Mucosa of rectum (tissue), 2 donors: ENCODE measurements at regions not wholly inside any gene's neighbourhood (a gene's known extent, or its start where the extent isn't known, plus 50 kb on each side); places are given as distances from the start of the nearest gene placed in this dataset.

ENCODE experiments used
- H3K27ac ChIP-seq, 2 donors: one replicate each; pipeline ENCODE4 v1.7.0; 2013; ENCODE audit warnings: inconsistent platforms in 2 of 2, low read depth in 2 of 2, low read length in 2 of 2
- H3K27me3 ChIP-seq, 2 donors: one replicate each; pipeline ENCODE4 v1.7.0; 2013; ENCODE audit warnings: low read length in 2 of 2; ENCODE audit not compliant: control insufficient read depth in 2 of 2, insufficient read depth in 2 of 2
- H3K36me3 ChIP-seq, 2 donors: one replicate each; pipeline ENCODE4 v1.7.0; 2013; ENCODE audit warnings: low read length in 2 of 2; ENCODE audit not compliant: control insufficient read depth in 2 of 2, insufficient read depth in 2 of 2
- H3K4me1 ChIP-seq, 2 donors: one replicate each; pipeline ENCODE4 v1.7.0; 2013; ENCODE audit warnings: low read length in 2 of 2, mild to moderate bottlenecking in 1 of 2; ENCODE audit not compliant: control insufficient read depth in 2 of 2, insufficient read depth in 2 of 2
- H3K4me3 ChIP-seq, 2 donors: one replicate each; pipeline ENCODE4 v1.7.0; 2013; ENCODE audit warnings: low read length in 2 of 2
- H3K9ac ChIP-seq, 2 donors: one replicate each; pipeline ENCODE4 v1.7.0; 2013; ENCODE audit warnings: low read length in 2 of 2, low read depth in 1 of 2, mild to moderate bottlenecking in 1 of 2
- H3K9me3 ChIP-seq, 2 donors: one replicate each; pipeline ENCODE4 v1.7.0; 2013; ENCODE audit warnings: low read length in 2 of 2; ENCODE audit not compliant: control insufficient read depth in 2 of 2
- donor health status: healthy.
- donor health status: Normal muscosa, but diverticular disease.

DNA sequence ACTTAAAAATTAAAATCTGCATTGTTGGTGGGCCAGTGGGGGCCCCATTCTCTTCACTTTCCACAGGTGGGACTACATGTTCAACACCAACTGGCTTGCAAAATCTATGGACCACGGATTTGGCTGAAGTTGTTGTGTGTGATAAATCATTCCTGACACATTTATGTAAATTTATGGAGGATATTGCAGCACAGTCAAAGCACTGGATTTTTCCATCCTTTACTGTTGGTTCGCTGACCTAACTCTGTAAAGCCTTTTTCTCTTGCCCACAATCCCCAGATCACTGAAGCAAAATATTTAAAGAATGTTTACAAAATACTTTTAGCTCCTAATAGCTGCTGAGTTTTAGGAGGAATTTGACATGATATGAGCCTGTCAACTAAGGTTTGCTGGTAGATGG is 219.7 kb upstream of the PRICKLE1 start:
- Histone ChIP-seq H3K9me3 (no peaks in the 10 kb centered on the region), H3K36me3 (no peaks in the 10 kb centered on the region), H3K27ac (no peak overlapping the region), H3K4me1 (no peaks in the 10 kb centered on the region), H3K9ac (no peak overlapping the region), H3K4me3 (no peak overlapping the region), H3K27me3 (no peaks in the 10 kb centered on the region)

DNA sequence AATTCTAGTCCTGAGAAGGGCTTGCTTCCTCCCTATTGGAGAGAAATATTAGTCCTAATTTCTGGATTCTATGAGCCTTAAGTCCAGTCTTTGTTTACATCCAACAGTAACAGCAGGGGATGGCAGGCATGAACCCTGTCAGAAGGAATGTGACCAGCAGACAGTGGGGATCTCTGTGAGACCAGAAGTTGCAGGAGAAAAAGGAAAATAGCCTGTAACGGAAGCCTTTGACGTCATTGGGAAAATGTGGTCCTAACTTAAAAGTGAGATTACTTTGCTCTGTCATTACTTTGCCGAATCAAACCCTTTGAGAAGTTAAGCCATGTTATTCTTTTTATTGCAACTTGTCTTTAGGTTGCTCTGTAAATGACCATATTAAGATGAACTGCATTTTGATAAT is 218.2 kb upstream of the PRICKLE1 start:
- no peak overlapping the region for H3K4me3 ChIP-seq
- no peaks in the 10 kb centered on the region for H3K9me3 ChIP-seq
- H3K27ac ChIP-seq = no peak overlapping the region
- no peak overlapping the region for H3K9ac ChIP-seq
- no peaks in the 10 kb centered on the region for H3K4me1 ChIP-seq
- no peaks in the 10 kb centered on the region for H3K36me3 ChIP-seq
- H3K27me3 ChIP-seq = no peaks in the 10 kb centered on the region

DNA sequence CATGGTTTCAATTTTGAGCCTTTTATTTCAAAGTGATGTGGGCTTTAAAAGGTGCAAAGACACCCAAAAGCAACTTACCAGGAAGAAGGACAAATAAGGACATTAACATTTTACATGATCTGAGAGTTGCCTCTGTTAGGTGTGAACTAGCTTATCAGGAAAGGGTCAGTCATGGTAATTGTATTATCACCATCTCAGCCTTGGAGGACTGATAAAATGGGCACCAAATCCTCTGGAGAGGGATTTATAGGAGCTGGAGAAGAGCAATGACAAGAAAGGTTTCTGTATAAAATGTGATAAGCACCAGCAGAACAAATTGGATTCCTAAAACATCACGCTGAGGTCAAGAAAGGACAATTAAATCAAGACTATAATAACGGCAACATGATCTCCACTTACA is 217.7 kb upstream of the PRICKLE1 start:
- H3K4me3 ChIP-seq = no peak overlapping the region
- H3K27ac ChIP-seq = no peak overlapping the region
- H3K4me1 ChIP-seq = no peaks in the 10 kb centered on the region
- no peaks in the 10 kb centered on the region for H3K36me3 ChIP-seq
- no peaks in the 10 kb centered on the region for H3K9me3 ChIP-seq
- no peaks in the 10 kb centered on the region for H3K27me3 ChIP-seq
- no peak overlapping the region for H3K9ac ChIP-seq

DNA sequence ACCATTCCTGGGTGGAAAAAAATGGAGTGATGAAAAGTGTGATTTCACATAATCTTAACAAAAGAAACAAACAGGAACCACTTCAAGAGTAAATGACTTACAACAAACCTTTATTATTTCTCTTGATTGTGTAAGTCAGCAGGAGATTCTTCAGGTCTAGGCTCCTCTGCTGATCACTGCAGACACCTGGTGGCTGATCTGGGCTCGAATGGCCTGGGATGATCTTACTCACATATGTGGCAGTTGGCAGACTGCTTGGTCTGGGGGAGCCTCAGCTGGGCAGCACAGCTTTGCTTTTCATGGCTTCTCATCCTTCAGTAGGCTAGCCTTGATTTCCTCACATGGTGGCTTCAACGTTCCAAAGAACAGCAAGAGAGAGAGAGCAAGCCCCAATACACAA is 215.4 kb upstream of the PRICKLE1 start:
- Histone ChIP-seq H3K4me3 (no peak overlapping the region), H3K27ac (no peak overlapping the region), H3K36me3 (no peaks in the 10 kb centered on the region), H3K9ac (no peak overlapping the region), H3K27me3 (no peaks in the 10 kb centered on the region), H3K9me3 (no peaks in the 10 kb centered on the region), H3K4me1 (no peaks in the 10 kb centered on the region)

DNA sequence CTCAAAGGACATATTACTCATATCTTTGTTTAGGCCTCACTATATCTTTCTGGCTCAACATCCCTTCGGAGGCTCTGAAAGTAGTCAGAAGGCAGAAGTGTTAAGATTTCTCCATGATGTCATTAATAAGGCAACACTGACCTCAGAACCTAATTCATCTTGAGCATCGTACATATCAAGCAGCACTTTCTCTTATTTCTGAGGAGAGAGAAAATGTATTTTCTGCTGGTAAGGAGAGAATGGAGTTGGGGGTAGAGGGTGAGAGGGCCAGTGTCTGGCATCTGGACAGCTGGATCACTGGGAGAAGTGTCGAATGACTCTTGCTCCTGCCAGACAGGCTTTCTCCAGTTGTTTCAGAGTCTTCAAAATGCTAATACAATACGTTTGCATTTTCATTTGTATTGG is 213.2 kb upstream of the PRICKLE1 start:
- Histone ChIP-seq H3K4me3 (no peak overlapping the region), H3K9ac (no peak overlapping the region), H3K27ac (no peak overlapping the region), H3K27me3 (no peaks in the 10 kb centered on the region), H3K36me3 (no peaks in the 10 kb centered on the region), H3K4me1 (no peaks in the 10 kb centered on the region), H3K9me3 (no peaks in the 10 kb centered on the region)

DNA sequence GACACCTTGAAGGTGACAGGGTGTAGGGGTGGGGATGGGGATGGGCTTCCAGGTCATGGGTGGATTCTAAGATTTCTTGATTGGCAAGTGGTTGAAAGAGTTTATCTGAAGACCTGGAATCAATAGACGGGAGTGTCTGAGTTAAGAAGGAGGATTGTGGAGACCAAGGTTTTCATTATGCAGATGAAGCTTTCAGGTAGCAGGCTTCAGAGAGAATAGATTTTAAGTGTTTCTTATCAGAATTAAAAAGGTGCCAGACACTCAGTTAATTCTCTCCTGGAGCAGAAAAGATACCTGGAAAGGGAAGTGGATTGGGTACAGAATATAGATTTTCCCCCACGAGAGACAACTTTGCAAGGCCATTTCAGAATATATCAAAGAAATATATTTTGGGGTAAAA is 211.7 kb upstream of the PRICKLE1 start:
- no peaks in the 10 kb centered on the region for H3K9me3 ChIP-seq
- no peak overlapping the region for H3K9ac ChIP-seq
- H3K27ac ChIP-seq = no peak overlapping the region
- H3K36me3 ChIP-seq = no peaks in the 10 kb centered on the region
- no peak overlapping the region for H3K4me3 ChIP-seq
- no peaks in the 10 kb centered on the region for H3K4me1 ChIP-seq
- H3K27me3 ChIP-seq = no peaks in the 10 kb centered on the region

DNA sequence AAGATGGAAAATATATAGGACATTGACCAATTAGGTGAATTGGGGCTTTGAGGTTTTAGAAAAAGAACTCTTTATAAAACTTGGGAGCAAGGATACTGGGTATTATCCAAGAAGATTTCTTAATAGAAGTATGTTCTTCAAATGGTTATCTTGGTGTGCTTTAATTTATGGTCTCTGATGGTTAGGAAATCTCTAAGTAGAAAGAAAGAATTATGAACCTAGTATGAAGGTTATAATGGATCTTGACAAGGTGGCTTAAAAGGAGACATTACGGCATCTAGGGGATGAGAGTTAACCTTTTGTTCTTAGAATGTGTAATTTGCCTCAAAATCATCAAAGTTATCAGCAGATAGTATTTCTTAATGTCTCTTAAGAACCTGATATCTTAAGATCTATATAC is 210.4 kb upstream of the PRICKLE1 start:
- H3K4me1 ChIP-seq = no peaks in the 10 kb centered on the region
- H3K36me3 ChIP-seq = no peaks in the 10 kb centered on the region
- no peak overlapping the region for H3K27ac ChIP-seq
- no peak overlapping the region for H3K9ac ChIP-seq
- H3K27me3 ChIP-seq = no peaks in the 10 kb centered on the region
- H3K4me3 ChIP-seq = no peak overlapping the region
- H3K9me3 ChIP-seq = no peaks in the 10 kb centered on the region

DNA sequence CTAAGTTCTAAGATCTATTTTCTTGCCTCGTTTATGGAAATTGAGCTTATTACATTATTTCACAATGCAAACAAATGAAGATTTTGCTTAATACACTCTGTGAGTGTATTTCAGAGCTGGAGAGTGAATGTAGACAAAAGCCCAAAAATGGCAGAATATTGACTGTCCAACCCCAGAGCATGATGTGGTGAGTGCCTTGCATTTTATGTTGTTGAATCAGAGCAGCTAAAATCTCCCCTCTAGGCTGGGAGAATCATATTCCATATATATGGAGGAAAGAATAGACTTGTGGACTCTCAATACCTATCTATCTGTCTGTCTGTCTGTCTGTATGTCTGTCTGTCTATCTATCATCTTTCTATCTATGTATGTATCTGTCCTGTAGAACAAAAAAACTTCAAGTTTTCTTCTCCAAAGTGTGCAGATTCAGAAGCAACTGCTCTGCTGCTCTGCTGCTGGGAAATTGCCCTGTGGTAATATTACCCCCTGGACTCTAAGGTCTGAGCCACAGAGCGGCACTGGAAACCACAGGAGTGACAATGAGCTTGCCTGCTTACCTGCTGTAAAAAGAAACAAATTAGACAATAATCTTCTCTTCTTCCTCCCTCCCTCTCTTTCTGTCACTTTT is 209.4 kb upstream of the PRICKLE1 start:
- H3K27me3 ChIP-seq = no peaks in the 10 kb centered on the region
- H3K9me3 ChIP-seq = no peaks in the 10 kb centered on the region
- no peak overlapping the region for H3K4me3 ChIP-seq
- no peak overlapping the region for H3K27ac ChIP-seq
- H3K4me1 ChIP-seq = no peaks in the 10 kb centered on the region
- no peaks in the 10 kb centered on the region for H3K36me3 ChIP-seq
- no peak overlapping the region for H3K9ac ChIP-seq

DNA sequence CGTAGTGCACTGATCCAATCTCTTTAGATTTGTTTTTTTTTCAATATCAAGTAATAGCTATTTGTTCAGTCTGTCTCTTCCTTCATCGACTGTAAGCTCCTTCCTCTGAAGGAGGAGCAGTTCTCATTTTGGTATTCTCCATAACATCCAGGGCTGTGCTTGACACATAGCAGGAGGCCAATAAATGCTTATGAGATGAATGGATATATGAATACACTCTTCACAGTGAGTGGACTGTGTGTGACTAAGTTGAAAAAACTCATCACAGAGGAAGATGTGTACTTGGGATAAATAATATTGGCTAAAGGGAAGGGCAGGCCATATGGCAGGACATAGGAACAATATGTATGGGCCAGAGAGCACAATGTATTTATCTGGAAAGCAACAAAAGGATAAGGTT is 205.3 kb upstream of the PRICKLE1 start:
- Histone ChIP-seq H3K9ac (no peak overlapping the region), H3K4me3 (no peak overlapping the region), H3K9me3 (no peaks in the 10 kb centered on the region), H3K36me3 (no peaks in the 10 kb centered on the region), H3K4me1 (no peaks in the 10 kb centered on the region), H3K27me3 (no peaks in the 10 kb centered on the region), H3K27ac (no peak overlapping the region)

DNA sequence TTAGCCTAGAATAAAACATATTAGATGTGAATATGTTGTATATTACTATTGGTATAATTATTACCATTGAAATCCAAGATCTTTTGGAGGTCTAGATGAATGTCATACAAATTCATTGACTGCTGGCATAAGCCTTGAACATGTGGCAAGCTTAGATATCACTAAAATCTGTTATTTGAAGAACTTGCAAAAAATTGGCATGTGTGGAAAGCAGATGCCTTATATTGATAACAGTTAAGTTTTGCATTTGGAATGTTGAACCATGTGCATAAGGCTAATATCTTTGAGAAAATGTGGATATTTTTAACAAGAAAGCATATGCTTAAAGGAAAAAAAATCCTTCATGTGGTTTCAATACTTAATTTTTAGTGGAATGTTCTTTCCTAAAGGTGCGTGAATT is 203.6 kb upstream of the PRICKLE1 start:
- H3K27ac ChIP-seq = no peak overlapping the region
- no peaks in the 10 kb centered on the region for H3K27me3 ChIP-seq
- H3K36me3 ChIP-seq = no peaks in the 10 kb centered on the region
- no peaks in the 10 kb centered on the region for H3K9me3 ChIP-seq
- no peak overlapping the region for H3K9ac ChIP-seq
- no peak overlapping the region for H3K4me3 ChIP-seq
- no peaks in the 10 kb centered on the region for H3K4me1 ChIP-seq

DNA sequence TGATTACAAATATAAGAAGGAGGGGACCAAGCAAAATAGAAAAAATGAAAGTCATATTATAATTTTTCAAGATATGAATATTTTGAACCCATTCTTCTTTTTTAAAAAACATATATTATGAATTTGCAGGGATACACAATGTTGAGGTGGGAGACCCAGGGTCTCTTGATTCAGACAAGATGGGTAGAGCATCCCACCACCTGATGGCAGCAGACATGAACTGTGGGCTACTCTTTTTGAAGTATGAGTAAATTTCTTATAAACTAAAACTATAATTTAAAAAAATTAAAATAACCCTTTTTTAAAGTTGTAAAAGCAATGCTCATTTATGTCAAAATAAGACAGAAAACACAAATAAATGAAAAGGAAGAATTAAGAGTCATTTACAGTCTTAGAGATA is 202.7 kb upstream of the PRICKLE1 start:
- H3K4me3 ChIP-seq = no peak overlapping the region
- H3K27ac ChIP-seq = no peak overlapping the region
- H3K9ac ChIP-seq = no peak overlapping the region
- H3K4me1 ChIP-seq = no peaks in the 10 kb centered on the region
- H3K9me3 ChIP-seq = no peaks in the 10 kb centered on the region
- no peaks in the 10 kb centered on the region for H3K36me3 ChIP-seq
- no peaks in the 10 kb centered on the region for H3K27me3 ChIP-seq
